Heart left ventricle (tissue), 16 donors: ENCODE measurements at regions not wholly inside any gene's neighbourhood (a gene's known extent, or its start where the extent isn't known, plus 50 kb on each side); places are given as distances from the start of the nearest gene placed in this dataset.

Experiments
- ATAC-seq, 4 donors: fragments of 200-7000 bp; cut with Tn5 transposase; one replicate each; pipeline ENCODE4 v1.9.1; 2020 to 2022; ENCODE audit warnings: moderate library complexity in 4 of 4, mild to moderate bottlenecking in 3 of 4, moderate number of reproducible peaks in 1 of 4
- DNase-seq, 5 donors: peaks; one replicate each; pipeline ENCODE4 v3.0.0-alpha.2; 2020
- H3K27ac ChIP-seq, 12 donors: fragments of 200-600 bp; sonication (generic) in 4 of 12; one replicate each; pipeline versions ENCODE4 v1.5.0 to v1.8.0; 2016 to 2022; ENCODE audit warnings: mild to moderate bottlenecking in 2 of 12
- H3K27me3 ChIP-seq, 9 donors: fragments of 200-600 bp; sonication (generic) in 2 of 9; one replicate each; pipeline versions ENCODE4 v1.5.1 to v1.8.0; 2016 to 2022; ENCODE audit warnings: mild to moderate bottlenecking in 3 of 9
- H3K36me3 ChIP-seq, 9 donors: fragments of 200-600 bp; sonication (generic) in 2 of 9; one replicate each; pipeline versions ENCODE4 v1.5.0 to v1.8.0; 2018 to 2022; ENCODE audit warnings: mild to moderate bottlenecking in 2 of 9
- H3K4me1 ChIP-seq, 12 donors: fragments of 200-600 bp; sonication (generic) in 4 of 12; one replicate each; pipeline versions ENCODE4 v1.5.0 to v1.8.0; 2016 to 2022; ENCODE audit warnings: mild to moderate bottlenecking in 3 of 12
- H3K4me3 ChIP-seq, 12 donors: fragments of 200-600 bp; sonication (generic) in 4 of 12; one replicate each; pipeline versions ENCODE4 v1.5.0 to v1.8.0; 2017 to 2022; ENCODE audit warnings: mild to moderate bottlenecking in 9 of 12, moderate library complexity in 4 of 12
- H3K9me3 ChIP-seq, 12 donors: fragments of 200-600 bp; sonication (generic) in 4 of 12; one replicate each; pipeline versions ENCODE4 v1.5.0 to v1.8.0; 2016 to 2022; ENCODE audit warnings: mild to moderate bottlenecking in 1 of 12
- CTCF ChIP-seq, 12 donors: fragments of 200-600 bp; sonication (generic) in 4 of 12; IDR thresholded peaks; one replicate each; pipeline versions ENCODE4 v1.5.0 to v1.8.0; 2018 to 2022; ENCODE audit warnings: antibody characterized with exemption in 12 of 12, mild to moderate bottlenecking in 5 of 12
- POLR2A ChIP-seq, 2 donors: fragments of 450-650 bp; IDR thresholded peaks; one replicate each; pipeline ENCODE4 v1.6.1; 2017; ENCODE audit warnings: antibody characterized with exemption in 2 of 2, mild to moderate bottlenecking in 2 of 2, moderate library complexity in 2 of 2
- WGBS, 4 donors: extraction: QIAGEN DNeasy Blood & Tissue Kit in 2 of 4; methylation state at CpG; one replicate each; pipeline versions ENCODE4 v1.1.5 to v1.1.7; 2013 to 2018; 5-methylcytosine and 5-hydroxymethylcytosine counted together
- intact Hi-C, 10 donors: fragments of 100-400 bp; cut with DNase I; formaldehyde crosslinking; loops; one replicate each; pipeline versions ENCODE4 v1.11.1 to v1.14.2; 2022
- donor health status: ischemic (EF 13 %, LVEDD 7.1; RV severe dilation, severe dysfunction).
- donor health status: healthy with polysubstance abuse.
- donor health status: DM: no; HTN: yes; CAD: no.
- donor health status: DM: no; HTN: no; CAD: no.
- donor health status: ischemic (EF 25% LVEDD 6.9; RV normal size, moderate dysfunction).
- donor health status: ischemic (EF 25% LVEDD 5.7; RV mildly dilated, moderate dysfunction).
- donor health status: healthy.
- donor health status: DM: yes; HTN: yes; CAD: no.
- donor health status: ischemic (EF 35%, LVEDD 5.7; RV mildly dilated, moderate dysfunction).
- donor health status: nonischemic (EF 11% LVEDD 7.7; RV severe dilation, severe dysfunction).
- donor health status: DM: yes; HTN: yes; CAD: no.
- donor health status: PGD.
- donor health status: ischemic (EF 29% LVEDD 5.4; RV normal size, mild dysfunction).
- donor health status: nonischemic (EF 23%, LVEDD 6.1; RV moderate dilation, normal function).

GRCh38 chr20:58579069-58579818, 64.0 kb upstream of the APCDD1L start:
- 80 to 88% (median 83%) methylated on average over 15 of the region's 15 CpGs for WGBS, 4 donors
- peaks cover 0 to 47% (median 0%) of the 10 kb centered on the region in 9 donors for H3K27me3 ChIP-seq

GRCh38 chr20:58577871-58578598, 62.8 kb upstream of the APCDD1L start:
- peaks cover 0 to 2% (median 0%) of the 10 kb centered on the region in 12 donors for H3K9me3 ChIP-seq
- DNase-seq (no peak), ATAC-seq (no peak)
- H3K4me1 ChIP-seq, result no peaks in the 10 kb centered on the region
- H3K27ac ChIP-seq, result no peak overlapping the region
- no peak overlapping the region for H3K4me3 ChIP-seq
- H3K27me3 ChIP-seq, result peaks cover 0 to 47% (median 0%) of the 10 kb centered on the region in 9 donors
- intact Hi-C loops, result no loop called here
- 65 to 67% (median 66%) methylated on average over 23 of the region's 23 CpGs for WGBS, 4 donors
- H3K36me3 ChIP-seq, result no peaks in the 10 kb centered on the region
- TF ChIP-seq CTCF (IDR thresholded peaks at IDR 0.05) (no peak), POLR2A (IDR thresholded peaks at IDR 0.05) (no peak)

More at GRCh38 chr20:58579069-58579818, 64.0 kb upstream of the APCDD1L start:
- no peak for ATAC-seq
- no peak overlapping the region for H3K27ac ChIP-seq
- no peak overlapping the region for H3K4me3 ChIP-seq
- intact Hi-C loops, result no loop called here
- H3K9me3 ChIP-seq, result peaks cover 0 to 2% (median 0%) of the 10 kb centered on the region in 12 donors
- H3K4me1 ChIP-seq, result no peaks in the 10 kb centered on the region
- TF ChIP-seq POLR2A (IDR thresholded peaks at IDR 0.05) (no peak), CTCF (IDR thresholded peaks at IDR 0.05) (no peak)
- DNase-seq, result no peak
- no peaks in the 10 kb centered on the region for H3K36me3 ChIP-seq

- intact Hi-C loops, result no loop called here
- 82 to 88% (median 87%) methylated on average over 12 to 13 of the region's 13 CpGs for WGBS, 4 donors
- no peak overlapping the region for H3K4me3 ChIP-seq
- peaks cover 0 to 2% (median 0%) of the 10 kb centered on the region in 12 donors for H3K9me3 ChIP-seq
- H3K36me3 ChIP-seq, result no peaks in the 10 kb centered on the region
- no peaks in the 10 kb centered on the region for H3K4me1 ChIP-seq
- ATAC-seq (no peak), DNase-seq (no peak)
- H3K27me3 ChIP-seq, result peaks cover 0 to 44% (median 0%) of the 10 kb centered on the region in 9 donors
- H3K27ac ChIP-seq, result no peak overlapping the region
- TF ChIP-seq POLR2A (IDR thresholded peaks at IDR 0.05), result no peak
- no peak for TF ChIP-seq CTCF (IDR thresholded peaks at IDR 0.05)
Observed at GRCh38 chr20:58577139-58577806, 62.1 kb upstream of the APCDD1L start.

- Histone ChIP-seq H3K36me3 (no peaks in the 10 kb centered on the region), H3K27me3 (peaks cover 0 to 40% (median 0%) of the 10 kb centered on the region in 9 donors), H3K4me1 (peaks cover 0 to under 1% (median 0%) of the 10 kb centered on the region in 12 donors), H3K27ac (no peak overlapping the region), H3K9me3 (no peaks in the 10 kb centered on the region), H3K4me3 (no peak overlapping the region)
- 82 to 91% (median 84%) methylated on average over 8 to 9 of the region's 9 CpGs for WGBS, 4 donors
- intact Hi-C loops, result no loop called here
- DNase-seq, result no peak
- TF ChIP-seq CTCF (IDR thresholded peaks at IDR 0.05), result no peak
- TF ChIP-seq POLR2A (IDR thresholded peaks at IDR 0.05), result no peak
- ATAC-seq, result no peak
Observed at GRCh38 chr20:58576603-58576970, 61.4 kb upstream of the APCDD1L start.
